ENCODE measurements at regions not wholly inside any gene's neighbourhood (a gene's known extent, or its start where the extent isn't known, plus 50 kb on each side); places are given as distances from the start of the nearest gene placed in this dataset.

- WGBS, 3 donors: 68 to 76% (median 74%) methylated on average over 7 of the region's 7 CpGs
- intact Hi-C loops (cut with DNase I): loop anchor here in 1 of 4 donors (5.0 kb wide), 1 partner anchor 1770 kb away; no protein-coding TSS in a partner anchor
- no peaks in the 10 kb centered on the region for H3K27me3 ChIP-seq
These were observed 56.2 kb upstream of the LPP start for GRCh38 chr3:188097791-188098190.

GRCh38 chr3:188099907-188100306 is 54.0 kb upstream of the LPP start:
- no peaks in the 10 kb centered on the region for H3K36me3 ChIP-seq
- no peak for DNase-seq
- H3K27me3 ChIP-seq: no peaks in the 10 kb centered on the region
- 89 to 92% (median 90%) methylated on average over 6 of the region's 6 CpGs for WGBS, 3 donors
- no peak overlapping the region for H3K4me3 ChIP-seq
- intact Hi-C loops (cut with DNase I): loop anchor here in 1 of 4 donors (5.0 kb wide), 1 partner anchor 1767 kb away; no protein-coding TSS in a partner anchor
- H3K27ac ChIP-seq: no peak overlapping the region
- no peaks in the 10 kb centered on the region for H3K9me3 ChIP-seq
- no peak for TF ChIP-seq CTCF (IDR thresholded peaks at IDR 0.05)
- TF ChIP-seq EP300 (IDR thresholded peaks at IDR 0.05): no peak
- TF ChIP-seq POLR2A (IDR thresholded peaks at IDR 0.05): no peak
- no peaks in the 10 kb centered on the region for H3K4me1 ChIP-seq (ENCODE audit: insufficient read depth)

More at GRCh38 chr3:188097791-188098190, 56.2 kb upstream of the LPP start:
- TF ChIP-seq EP300 (IDR thresholded peaks at IDR 0.05) (no peak), CTCF (IDR thresholded peaks at IDR 0.05) (no peak), POLR2A (IDR thresholded peaks at IDR 0.05) (no peak)
- Histone ChIP-seq H3K4me3 (no peak overlapping the region), H3K9me3 (no peaks in the 10 kb centered on the region), H3K4me1 (ENCODE audit: insufficient read depth) (no peaks in the 10 kb centered on the region), H3K36me3 (no peaks in the 10 kb centered on the region), H3K27ac (no peak overlapping the region)
- no peak for DNase-seq

GRCh38 chr3:188102861-188103547 is 51.0 kb upstream of the LPP start:
- no peaks in the 10 kb centered on the region for H3K9me3 ChIP-seq
- H3K4me3 ChIP-seq: no peak overlapping the region
- WGBS, 3 donors: 87 to 91% (median 88%) methylated on average over 6 of the region's 6 CpGs
- no peaks in the 10 kb centered on the region for H3K27me3 ChIP-seq
- H3K36me3 ChIP-seq: no peaks in the 10 kb centered on the region
- intact Hi-C loops (cut with DNase I): no loop called here
- H3K27ac ChIP-seq: no peak overlapping the region
- TF ChIP-seq POLR2A (IDR thresholded peaks at IDR 0.05) (no peak), CTCF (IDR thresholded peaks at IDR 0.05) (no peak), EP300 (IDR thresholded peaks at IDR 0.05) (no peak)
- DNase-seq: no peak
- no peaks in the 10 kb centered on the region for H3K4me1 ChIP-seq (ENCODE audit: insufficient read depth)

GRCh38 chr3:188104050-188104449 is 49.9 kb upstream of the LPP start:
- no peak for TF ChIP-seq CTCF (IDR thresholded peaks at IDR 0.05)
- TF ChIP-seq EP300 (IDR thresholded peaks at IDR 0.05): no peak
- no peak for TF ChIP-seq POLR2A (IDR thresholded peaks at IDR 0.05)
- intact Hi-C loops (cut with DNase I): no loop called here
- Histone ChIP-seq H3K36me3 (no peaks in the 10 kb centered on the region), H3K4me1 (ENCODE audit: insufficient read depth) (no peaks in the 10 kb centered on the region), H3K27ac (no peak overlapping the region), H3K27me3 (no peaks in the 10 kb centered on the region), H3K4me3 (no peak overlapping the region), H3K9me3 (no peaks in the 10 kb centered on the region)
- DNase-seq: no peak
- WGBS, 3 donors: 81 to 92% (median 90%) methylated on average over 5 of the region's 5 CpGs
